Activated T-cell treated with anti-CD3 and anti-CD28 coated beads, Interleukin-2, amount 50 U/mL, for 4 hours (primary cell): ENCODE measurements at regions not wholly inside any gene's neighbourhood (a gene's known extent, or its start where the extent isn't known, plus 50 kb on each side); places are given as distances from the start of the nearest gene placed in this dataset.
A peak's percentile ranks its signal among the peaks of the same experiment; 100 is the strongest.

ENCODE experiments used
- ATAC-seq, 2 donors: fragments of 200-7000 bp; cut with Tn5 transposase; one replicate each; pipeline ENCODE4 v1.10.0; 2021
- DNase-seq: peaks from one replicate; pipeline ENCODE4 v3.0.0-alpha.2; 2020
- H3K27me3 Mint-ChIP-seq: one replicate; pipeline ENCODE4 v1.8.0; 2021; ENCODE audit warnings: low read depth, mixed read lengths
- H3K36me3 Mint-ChIP-seq: one replicate; pipeline ENCODE4 v1.8.0; 2022; ENCODE audit warnings: mixed read lengths; ENCODE audit not compliant: insufficient read depth
- H3K4me1 Mint-ChIP-seq: one replicate; pipeline ENCODE4 v1.8.0; 2021; ENCODE audit warnings: low read depth, mixed read lengths
- H3K4me3 Mint-ChIP-seq: one replicate; pipeline ENCODE4 v1.8.0; 2021; ENCODE audit warnings: mild to moderate bottlenecking, moderate library complexity, mixed read lengths
- H3K9me3 Mint-ChIP-seq: one replicate; pipeline ENCODE4 v1.8.0; 2021; ENCODE audit warnings: mixed read lengths

DNA sequence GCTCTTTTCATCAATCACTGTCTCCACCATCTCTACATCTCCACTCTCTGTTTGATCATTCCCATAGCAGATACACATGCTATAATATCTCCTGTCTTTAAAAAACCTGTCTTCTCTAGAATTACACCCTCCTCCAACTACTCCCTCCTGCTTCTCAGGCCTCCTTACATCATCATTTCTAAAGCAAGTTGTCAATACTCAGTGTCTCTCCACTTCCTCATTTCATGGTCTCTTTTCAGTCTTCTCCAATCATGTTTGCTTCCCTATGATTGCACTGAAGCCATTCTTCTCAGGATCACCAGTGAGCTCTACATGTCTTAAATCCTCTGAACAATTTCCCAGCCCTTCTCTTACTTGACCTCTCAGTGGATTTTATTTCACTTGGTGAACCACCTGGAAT is 87.0 kb upstream of the ZNF280D start:
- Mint-ChIP-seq H3K4me1 (no peaks in the 10 kb centered on the region), H3K27me3 (no peaks in the 10 kb centered on the region), H3K36me3 (no peaks in the 10 kb centered on the region), H3K4me3 (no peak overlapping the region), H3K9me3 (no peaks in the 10 kb centered on the region)
- DNase-seq, result no peak
- no peak for ATAC-seq

DNA sequence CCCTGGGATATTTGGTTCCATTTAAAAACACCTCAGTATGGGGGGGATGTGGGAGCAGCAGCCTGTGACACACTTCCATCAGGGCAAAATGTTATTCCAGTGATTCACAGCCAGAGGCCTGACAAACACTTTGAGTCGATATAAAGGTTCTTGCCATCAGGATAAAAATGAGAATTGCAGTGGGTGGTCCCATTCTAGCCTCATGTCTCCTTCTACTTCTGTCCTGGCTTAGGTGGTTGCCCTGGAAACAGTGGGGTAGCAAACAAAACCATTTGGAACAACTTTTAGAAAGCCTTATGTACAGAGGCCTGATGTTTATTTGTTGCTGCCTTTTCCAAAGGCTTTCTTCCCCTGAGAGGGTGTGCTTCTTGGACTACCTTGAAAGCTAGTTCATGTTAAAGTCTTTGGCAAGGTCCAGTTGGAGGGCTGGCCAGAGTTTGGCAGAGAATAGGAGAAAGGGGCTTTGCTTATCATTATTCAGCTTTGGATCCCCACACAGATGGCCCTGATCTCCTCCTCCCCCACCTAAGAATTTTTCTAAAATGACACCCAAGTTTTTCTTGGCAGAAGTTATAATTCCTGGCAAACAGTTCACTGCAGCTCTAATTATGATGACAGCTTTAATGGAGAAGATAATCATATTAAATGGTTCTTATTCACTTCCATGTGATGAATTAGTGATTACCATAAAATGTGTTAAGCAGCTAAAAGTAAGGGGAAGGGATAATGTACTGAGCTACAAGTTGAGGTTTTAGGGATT is 84.2 kb upstream of the ZNF280D start:
- no peak for ATAC-seq
- no peak overlapping the region for H3K4me3 Mint-ChIP-seq
- no peaks in the 10 kb centered on the region for H3K27me3 Mint-ChIP-seq
- H3K36me3 Mint-ChIP-seq, result no peaks in the 10 kb centered on the region
- no peaks in the 10 kb centered on the region for H3K9me3 Mint-ChIP-seq
- DNase-seq, result no peak
- no peaks in the 10 kb centered on the region for H3K4me1 Mint-ChIP-seq

DNA sequence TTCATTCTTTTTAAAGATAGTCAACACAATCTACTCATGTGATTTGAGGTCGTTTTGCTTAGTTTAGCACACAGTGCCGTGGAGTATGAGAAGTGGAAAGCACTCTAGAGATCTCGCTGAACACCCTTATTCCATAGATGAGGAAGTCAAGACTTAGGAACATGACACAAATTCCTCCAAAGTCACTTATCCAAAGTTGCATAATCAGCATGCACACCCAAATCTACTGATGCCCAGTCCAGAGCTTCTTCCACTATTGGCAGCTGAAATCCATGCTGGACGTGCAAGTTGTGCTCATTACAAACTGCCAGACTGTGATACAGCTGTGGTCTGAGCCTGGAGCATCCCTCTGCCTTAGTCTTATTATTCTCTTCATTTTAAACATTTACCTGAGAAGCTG is 83.5 kb upstream of the ZNF280D start:
- Mint-ChIP-seq H3K36me3 (no peaks in the 10 kb centered on the region), H3K4me1 (no peaks in the 10 kb centered on the region), H3K4me3 (no peak overlapping the region), H3K27me3 (no peaks in the 10 kb centered on the region), H3K9me3 (no peaks in the 10 kb centered on the region)
- ATAC-seq, result no peak
- DNase-seq, result no peak

- peaks cover 5% of the 10 kb centered on the region for H3K9me3 Mint-ChIP-seq
- ATAC-seq, result peak in 1 of 2 donors; percentile 32
- no peak overlapping the region for H3K4me3 Mint-ChIP-seq
- no peak for DNase-seq
- no peaks in the 10 kb centered on the region for H3K36me3 Mint-ChIP-seq
- H3K27me3 Mint-ChIP-seq, result no peaks in the 10 kb centered on the region
- H3K4me1 Mint-ChIP-seq, result no peaks in the 10 kb centered on the region
Observed at GRCh38 chr15:56815247-56815646, 81.9 kb upstream of the ZNF280D start.

- no peaks in the 10 kb centered on the region for H3K36me3 Mint-ChIP-seq
- no peaks in the 10 kb centered on the region for H3K4me1 Mint-ChIP-seq
- no peak overlapping the region for H3K4me3 Mint-ChIP-seq
- H3K9me3 Mint-ChIP-seq, result peaks cover 7% of the 10 kb centered on the region
- ATAC-seq, result no peak
- DNase-seq, result no peak
- H3K27me3 Mint-ChIP-seq, result no peaks in the 10 kb centered on the region
Observed at GRCh38 chr15:56814429-56814828, 81.1 kb upstream of the ZNF280D start.

DNA sequence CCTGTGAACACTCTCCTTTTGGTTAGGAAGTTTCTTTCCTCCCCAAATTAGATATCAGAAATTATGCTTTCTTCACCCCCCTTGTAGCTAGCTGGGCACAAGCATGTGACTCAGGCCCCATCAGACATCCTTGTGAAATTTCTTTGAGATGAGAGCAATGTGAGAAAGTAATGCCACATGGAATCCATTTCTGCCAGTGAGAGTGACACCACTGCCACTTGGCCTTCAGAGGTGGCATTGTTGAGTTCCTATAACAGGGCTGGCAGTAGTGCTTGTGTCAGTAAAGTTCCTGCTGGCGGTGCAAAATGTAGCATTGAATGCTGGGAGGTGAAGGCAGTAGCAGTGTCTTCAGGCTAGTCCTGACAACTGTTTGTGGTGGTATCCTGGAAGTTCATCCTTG is 80.7 kb upstream of the ZNF280D start:
- ATAC-seq (no peak), DNase-seq (no peak)
- peaks cover 11% of the 10 kb centered on the region for H3K9me3 Mint-ChIP-seq
- no peaks in the 10 kb centered on the region for H3K4me1 Mint-ChIP-seq
- no peaks in the 10 kb centered on the region for H3K36me3 Mint-ChIP-seq
- H3K4me3 Mint-ChIP-seq, result no peak overlapping the region
- no peaks in the 10 kb centered on the region for H3K27me3 Mint-ChIP-seq

GRCh38 chr15:56812961-56813360 is 79.7 kb upstream of the ZNF280D start:
- Mint-ChIP-seq H3K9me3 (peaks cover 20% of the 10 kb centered on the region), H3K4me1 (no peaks in the 10 kb centered on the region), H3K36me3 (no peaks in the 10 kb centered on the region), H3K4me3 (no peak overlapping the region), H3K27me3 (no peaks in the 10 kb centered on the region)
- ATAC-seq (no peak), DNase-seq (no peak)

- DNase-seq, result no peak
- Mint-ChIP-seq H3K4me3 (no peak overlapping the region), H3K36me3 (peaks cover 3% of the 10 kb centered on the region), H3K4me1 (no peaks in the 10 kb centered on the region), H3K9me3 (peaks cover 23% of the 10 kb centered on the region), H3K27me3 (no peaks in the 10 kb centered on the region)
- no peak for ATAC-seq
Observed at GRCh38 chr15:56812221-56812620, 78.9 kb upstream of the ZNF280D start.

GRCh38 chr15:56811586-56811985 is 78.3 kb upstream of the ZNF280D start:
- ATAC-seq, result no peak
- H3K36me3 Mint-ChIP-seq, result peaks cover 5% of the 10 kb centered on the region
- no peaks in the 10 kb centered on the region for H3K27me3 Mint-ChIP-seq
- DNase-seq, result no peak
- no peak overlapping the region for H3K4me3 Mint-ChIP-seq
- no peaks in the 10 kb centered on the region for H3K4me1 Mint-ChIP-seq
- H3K9me3 Mint-ChIP-seq, result peaks cover 23% of the 10 kb centered on the region

- DNase-seq, result no peak
- peaks cover 2% of the 10 kb centered on the region for H3K27me3 Mint-ChIP-seq
- peaks cover 23% of the 10 kb centered on the region for H3K9me3 Mint-ChIP-seq
- peaks cover 8% of the 10 kb centered on the region for H3K4me1 Mint-ChIP-seq
- no peak for ATAC-seq
- H3K36me3 Mint-ChIP-seq, result peaks cover 5% of the 10 kb centered on the region
- no peak overlapping the region for H3K4me3 Mint-ChIP-seq
Observed at GRCh38 chr15:56808160-56808559, 74.9 kb upstream of the ZNF280D start.

DNA sequence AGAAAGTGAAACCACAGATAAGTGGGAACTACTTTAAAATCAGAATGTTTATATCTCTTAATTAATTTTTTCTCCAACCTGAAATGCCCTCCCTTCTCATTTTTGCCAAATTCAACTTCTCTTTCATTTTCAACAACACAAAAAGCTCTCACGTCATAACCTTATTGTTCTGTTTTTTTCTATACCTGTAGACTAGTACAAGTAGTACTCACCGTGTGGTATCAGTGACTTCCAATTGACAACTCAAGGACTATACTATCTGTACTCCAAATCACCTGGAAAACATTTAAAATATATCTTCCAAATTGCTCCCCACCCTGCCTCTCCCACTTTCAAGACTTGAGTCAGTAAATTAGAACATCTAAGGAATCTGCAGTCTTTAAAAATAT is 72.8 kb upstream of the ZNF280D start:
- peak in 1 of 2 donors; percentile 45 for ATAC-seq

DNA sequence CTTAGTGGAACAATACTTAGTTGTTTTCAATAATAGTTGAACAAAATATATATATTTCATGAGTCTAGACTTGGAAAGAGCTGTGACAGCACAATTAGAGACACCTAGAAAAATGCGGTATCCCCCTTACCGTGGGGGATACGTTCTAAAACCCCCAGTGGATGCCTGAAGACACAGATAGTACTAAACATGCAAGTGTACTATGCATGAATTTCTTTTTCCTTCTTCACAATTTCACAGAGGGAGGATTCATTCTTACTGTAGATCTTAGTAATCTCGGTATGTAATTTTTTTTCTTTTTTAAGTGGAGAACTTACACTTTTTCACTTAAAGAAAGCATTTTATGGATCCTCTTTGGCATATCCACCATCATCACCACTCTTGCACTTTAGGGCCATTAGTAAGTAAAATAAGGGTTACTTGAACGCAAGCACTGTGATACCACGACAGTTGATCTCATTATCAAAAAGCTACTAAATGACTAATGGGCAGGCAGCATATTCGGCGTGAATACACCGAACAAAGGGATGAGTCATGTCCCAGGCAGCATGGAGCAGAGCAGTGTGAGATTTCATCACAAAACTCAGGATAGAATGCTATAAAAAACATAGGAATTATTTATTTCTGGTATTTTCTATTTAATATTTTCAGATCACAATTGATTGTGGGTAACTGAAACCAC is 72.3 kb upstream of the ZNF280D start:
- no peak overlapping the region for H3K4me3 Mint-ChIP-seq
- H3K27me3 Mint-ChIP-seq, result peaks cover 2% of the 10 kb centered on the region
- peak; percentile 89 to 94 for ATAC-seq
- H3K9me3 Mint-ChIP-seq, result peaks cover 19% of the 10 kb centered on the region
- no peak for DNase-seq
- H3K36me3 Mint-ChIP-seq, result peaks cover 7% of the 10 kb centered on the region
- peaks cover 8% of the 10 kb centered on the region for H3K4me1 Mint-ChIP-seq

More for the DNA sequence above, 72.8 kb upstream of the ZNF280D start:
- H3K4me3 Mint-ChIP-seq, result no peak overlapping the region
- H3K4me1 Mint-ChIP-seq, result peaks cover 8% of the 10 kb centered on the region
- DNase-seq, result no peak
- H3K27me3 Mint-ChIP-seq, result peaks cover 2% of the 10 kb centered on the region
- peaks cover 23% of the 10 kb centered on the region for H3K9me3 Mint-ChIP-seq
- H3K36me3 Mint-ChIP-seq, result peaks cover 7% of the 10 kb centered on the region

GRCh38 chr15:56804938-56805337 is 71.6 kb upstream of the ZNF280D start:
- Mint-ChIP-seq H3K36me3 (peaks cover 7% of the 10 kb centered on the region), H3K27me3 (peaks cover 2% of the 10 kb centered on the region), H3K4me1 (peaks cover 8% of the 10 kb centered on the region), H3K9me3 (peaks cover 16% of the 10 kb centered on the region), H3K4me3 (no peak overlapping the region)
- ATAC-seq (no peak), DNase-seq (no peak)

- ATAC-seq, result no peak
- peaks cover 7% of the 10 kb centered on the region for H3K36me3 Mint-ChIP-seq
- no peak for DNase-seq
- peaks cover 2% of the 10 kb centered on the region for H3K27me3 Mint-ChIP-seq
- peaks cover 16% of the 10 kb centered on the region for H3K9me3 Mint-ChIP-seq
- no peak overlapping the region for H3K4me3 Mint-ChIP-seq
- peaks cover 8% of the 10 kb centered on the region for H3K4me1 Mint-ChIP-seq
Observed at GRCh38 chr15:56804279-56804678, 71.0 kb upstream of the ZNF280D start.

DNA sequence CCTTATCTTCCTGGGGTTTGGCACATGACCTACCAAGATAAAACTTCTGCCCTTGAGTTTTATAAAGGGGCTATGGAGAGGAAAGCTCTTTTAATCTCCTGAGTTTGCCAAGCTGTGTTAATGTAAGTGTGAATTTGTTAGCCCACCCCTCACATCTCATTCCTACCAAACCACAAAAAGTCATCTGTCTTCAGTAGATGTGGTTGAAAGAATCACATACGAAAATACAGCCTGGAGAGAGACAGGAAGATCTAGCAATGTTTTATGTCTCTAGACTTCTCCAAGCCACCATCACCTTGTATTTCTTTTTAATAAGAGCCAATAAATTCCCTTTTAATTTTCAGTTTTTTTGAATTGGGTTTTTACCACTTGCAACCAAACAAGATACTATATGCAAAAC is 68.9 kb upstream of the ZNF280D start:
- ATAC-seq (no peak), DNase-seq (no peak)
- Mint-ChIP-seq H3K36me3 (peaks cover 3% of the 10 kb centered on the region), H3K4me3 (no peak overlapping the region), H3K9me3 (no peaks in the 10 kb centered on the region), H3K4me1 (peaks cover 8% of the 10 kb centered on the region), H3K27me3 (peaks cover 2% of the 10 kb centered on the region)
